ENCODE measurements at regions not wholly inside any gene's neighbourhood (a gene's known extent, or its start where the extent isn't known, plus 50 kb on each side); places are given as distances from the start of the nearest gene placed in this dataset.

DNA sequence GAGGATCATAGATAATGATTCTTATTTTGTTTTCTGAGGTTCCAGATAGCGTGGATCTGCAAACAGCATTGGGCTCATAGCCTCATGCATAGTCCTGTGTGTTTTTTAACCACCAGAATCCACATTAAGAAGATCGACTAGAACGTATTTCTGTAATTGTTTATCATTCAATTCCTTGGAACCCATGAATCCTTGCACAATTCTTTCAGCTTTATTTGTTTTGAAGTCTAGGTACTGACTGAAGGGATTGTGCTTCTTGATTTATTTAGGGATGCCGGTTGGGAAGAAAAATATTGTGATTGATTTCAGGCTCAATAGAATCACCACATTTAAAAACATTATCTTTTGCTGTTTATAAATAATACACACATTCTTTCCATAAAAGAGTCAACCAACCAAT is 314.6 kb upstream of the ZNF717 start:
- Histone ChIP-seq H3K36me3 (replicated peaks; ENCODE audit: low read depth, low read length) (no peaks in the 10 kb centered on the region), H4K20me1 (ENCODE audit: insufficient read depth, low read length) (no peaks in the 10 kb centered on the region), H3K9ac (ENCODE audit: low read length) (no peak overlapping the region), H2AFZ (ENCODE audit: low read depth, low read length) (no peak overlapping the region), H3K27me3 (ENCODE audit: low read depth, low read length) (no peaks in the 10 kb centered on the region), H3K4me3 (ENCODE audit: low read length) (no peak overlapping the region), H3K9me3 (ENCODE audit: insufficient read depth, low read length) (no peaks in the 10 kb centered on the region), H3K27ac (ENCODE audit: low read length) (no peak overlapping the region), H3K79me2 (ENCODE audit: low read length) (no peaks in the 10 kb centered on the region), H3K4me1 (ENCODE audit: low read length) (no peaks in the 10 kb centered on the region), H3K4me2 (ENCODE audit: low read length) (no peak overlapping the region)
- no peak for TF ChIP-seq EZH2phosphoT487 (IDR thresholded peaks at IDR 0.05; ENCODE audit: low read depth)
- no peak for TF ChIP-seq CTCF (IDR thresholded peaks at IDR 0.05; ENCODE audit: low read depth, low read length)

GRCh38 chr3:76107935-76108570 is 322.7 kb upstream of the ZNF717 start:
- Histone ChIP-seq H3K9ac (ENCODE audit: low read length) (no peak overlapping the region), H3K27ac (ENCODE audit: low read length) (no peak overlapping the region), H4K20me1 (ENCODE audit: insufficient read depth, low read length) (no peaks in the 10 kb centered on the region), H2AFZ (ENCODE audit: low read depth, low read length) (no peak overlapping the region), H3K4me1 (ENCODE audit: low read length) (peaks cover 21% of the 10 kb centered on the region), H3K4me2 (ENCODE audit: low read length) (peak overlapping the region; percentile 12; the same call in 1 of the 2 replicates), H3K79me2 (ENCODE audit: low read length) (no peaks in the 10 kb centered on the region), H3K4me3 (ENCODE audit: low read length) (no peak overlapping the region), H3K27me3 (ENCODE audit: low read depth, low read length) (no peaks in the 10 kb centered on the region), H3K9me3 (ENCODE audit: insufficient read depth, low read length) (no peaks in the 10 kb centered on the region), H3K36me3 (replicated peaks; ENCODE audit: low read depth, low read length) (no peaks in the 10 kb centered on the region)
- peak; percentile 93 for TF ChIP-seq CTCF (IDR thresholded peaks at IDR 0.05; ENCODE audit: low read depth, low read length)
- TF ChIP-seq EZH2phosphoT487 (IDR thresholded peaks at IDR 0.05; ENCODE audit: low read depth), result no peak

DNA sequence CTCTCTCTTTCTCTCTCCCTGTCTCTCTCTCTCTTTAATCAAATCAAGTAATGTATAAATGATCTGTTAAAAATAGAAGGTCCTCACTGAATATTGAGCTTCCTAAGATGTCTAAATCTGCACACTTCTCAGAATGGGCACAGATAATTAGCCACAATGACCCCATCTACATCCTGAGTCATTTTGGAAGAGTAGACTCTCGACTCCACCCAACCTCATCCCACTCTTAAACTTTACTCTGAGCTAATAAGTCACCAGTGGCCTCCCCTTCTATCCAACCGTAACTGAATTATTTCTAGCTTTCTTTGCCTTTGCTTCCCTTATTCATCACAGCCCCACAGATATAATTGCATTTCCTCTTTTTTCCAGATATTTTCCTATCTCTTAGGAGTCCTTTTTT is 326.5 kb upstream of the ZNF717 start:
- H3K9me3 ChIP-seq (ENCODE audit: insufficient read depth, low read length), result no peaks in the 10 kb centered on the region
- peak overlapping the region; percentile 44 for H3K4me2 ChIP-seq (ENCODE audit: low read length)
- H3K4me3 ChIP-seq (ENCODE audit: low read length), result peak overlapping the region; percentile 14; the same call in 1 of the 2 replicates
- peaks cover 21% of the 10 kb centered on the region for H3K4me1 ChIP-seq (ENCODE audit: low read length)
- H3K36me3 ChIP-seq (replicated peaks; ENCODE audit: low read depth, low read length), result no peaks in the 10 kb centered on the region
- no peaks in the 10 kb centered on the region for H3K79me2 ChIP-seq (ENCODE audit: low read length)
- no peak overlapping the region for H3K9ac ChIP-seq (ENCODE audit: low read length)
- no peak for TF ChIP-seq EZH2phosphoT487 (IDR thresholded peaks at IDR 0.05; ENCODE audit: low read depth)
- TF ChIP-seq CTCF (IDR thresholded peaks at IDR 0.05; ENCODE audit: low read depth, low read length), result no peak
- no peak overlapping the region for H2AFZ ChIP-seq (ENCODE audit: low read depth, low read length)
- H3K27me3 ChIP-seq (ENCODE audit: low read depth, low read length), result no peaks in the 10 kb centered on the region
- H3K27ac ChIP-seq (ENCODE audit: low read length), result no peak overlapping the region
- H4K20me1 ChIP-seq (ENCODE audit: insufficient read depth, low read length), result no peaks in the 10 kb centered on the region

DNA sequence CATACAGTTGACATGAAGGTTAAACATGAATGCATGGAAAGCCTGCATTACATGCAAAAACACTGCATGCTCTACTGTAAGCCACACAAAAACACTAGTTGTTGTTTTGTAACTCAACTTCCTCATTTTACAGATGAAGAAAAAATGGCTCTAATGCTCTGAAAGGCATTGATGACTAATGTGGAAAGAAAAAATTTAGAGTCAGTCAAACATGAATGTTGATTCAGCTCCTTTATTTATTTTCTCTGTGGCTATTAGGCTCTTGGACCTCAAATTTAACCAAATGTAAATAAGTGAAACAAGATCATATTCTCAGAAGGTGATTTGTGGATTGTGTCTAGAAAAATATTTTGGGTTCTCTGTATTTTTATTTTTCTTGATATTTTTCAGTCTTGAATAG is 336.7 kb upstream of the ZNF717 start:
- Histone ChIP-seq H3K9me3 (ENCODE audit: insufficient read depth, low read length) (no peaks in the 10 kb centered on the region), H3K27me3 (ENCODE audit: low read depth, low read length) (no peaks in the 10 kb centered on the region), H3K4me1 (ENCODE audit: low read length) (no peaks in the 10 kb centered on the region), H3K4me3 (ENCODE audit: low read length) (no peak overlapping the region), H3K36me3 (replicated peaks; ENCODE audit: low read depth, low read length) (no peaks in the 10 kb centered on the region), H3K79me2 (ENCODE audit: low read length) (no peaks in the 10 kb centered on the region), H4K20me1 (ENCODE audit: insufficient read depth, low read length) (no peaks in the 10 kb centered on the region), H2AFZ (ENCODE audit: low read depth, low read length) (no peak overlapping the region), H3K27ac (ENCODE audit: low read length) (no peak overlapping the region), H3K9ac (ENCODE audit: low read length) (no peak overlapping the region), H3K4me2 (ENCODE audit: low read length) (no peak overlapping the region)
- TF ChIP-seq EZH2phosphoT487 (IDR thresholded peaks at IDR 0.05; ENCODE audit: low read depth), result no peak
- TF ChIP-seq CTCF (IDR thresholded peaks at IDR 0.05; ENCODE audit: low read depth, low read length), result no peak

Measured in OCI-LY3 (cell line).